H1 (cell line): ENCODE measurements at regions not wholly inside any gene's neighbourhood (a gene's known extent, or its start where the extent isn't known, plus 50 kb on each side); places are given as distances from the start of the nearest gene placed in this dataset.
A peak's percentile ranks its signal among the peaks of the same experiment; 100 is the strongest.

Experiments
- CTCF ChIA-PET: fragments of 300-600 bp; sonication (Branson Sonifier 250); formaldehyde crosslinking; loops from one replicate; lab custom pipeline; 2021; ENCODE audit not compliant: partially characterized antibody; lab: Charles Lee
- POLR2A ChIA-PET: fragments of 300-600 bp; sonication (Branson Sonifier 250); formaldehyde crosslinking; loops from one replicate; lab custom pipeline; 2021; ENCODE audit warnings: inconsistent platforms; ENCODE audit not compliant: partially characterized antibody; lab: Charles Lee
- DNase-seq, 2 experiments: peaks; one replicate each; pipeline versions ENCODE4 v3.0.0 to v3.0.0-alpha.2; 2010 to 2022; ENCODE audit warnings: low spot score in 2 of 2, low read depth in 1 of 2, mixed read lengths in 1 of 2
- FAIRE-seq: peaks from 2 replicates; lab custom pipeline; 2011; peaks lifted over from hg19 to GRCh38; lab: Jason Lieb, UNC
- H2AFZ ChIP-seq: 2 replicates; pipeline ENCODE4 v1.8.1; 2012; ENCODE audit warnings: low read length, inconsistent platforms
- H2AK5ac ChIP-seq: 2 replicates; pipeline ENCODE4 v1.6.1; 2013; ENCODE audit warnings: low read depth, low read length
- H2BK120ac ChIP-seq: replicated peaks from 2 replicates; pipeline ENCODE3; 2013; ENCODE audit warnings: low read depth, low read length, inconsistent platforms
- H2BK12ac ChIP-seq: 2 replicates; pipeline ENCODE4 v1.6.1; 2013; ENCODE audit warnings: low read depth, low read length
- H2BK15ac ChIP-seq: 2 replicates; pipeline ENCODE4 v1.6.1; 2013; ENCODE audit warnings: low read length
- H2BK20ac ChIP-seq: 2 replicates; pipeline ENCODE4 v1.6.1; 2013; ENCODE audit warnings: low read length
- H2BK5ac ChIP-seq: 2 replicates; pipeline ENCODE4 v1.6.1; 2013; ENCODE audit warnings: low read depth, low read length
- H3K14ac ChIP-seq: 2 replicates; pipeline ENCODE4 v1.6.1; 2013; ENCODE audit warnings: inconsistent platforms; ENCODE audit not compliant: insufficient read length
- H3K18ac ChIP-seq: 2 replicates; pipeline ENCODE4 v1.6.1; 2013; ENCODE audit warnings: low read length; ENCODE audit errors: extremely low read depth
- H3K23ac ChIP-seq: 2 replicates; pipeline ENCODE4 v1.6.1; 2013; ENCODE audit warnings: inconsistent platforms; ENCODE audit not compliant: insufficient read length
- H3K23me2 ChIP-seq: 2 replicates; pipeline ENCODE4 v1.6.1; 2013; ENCODE audit warnings: low read depth, low read length
- H3K27ac ChIP-seq: 2 replicates; pipeline ENCODE4 v1.6.1; 2011; ENCODE audit warnings: low read depth, low read length, inconsistent platforms
- H3K27me3 ChIP-seq, 4 experiments: replicated peaks in 1 of 4; 1 replicate in 1 of 4; 2 replicates in 3 of 4; pipeline versions ENCODE4 v1.6.1 to v1.8.1; 2011 to 2013; ENCODE audit warnings: low read length in 3 of 4, mild to moderate bottlenecking in 3 of 4, inconsistent platforms in 2 of 4, mixed read lengths in 2 of 4, moderate library complexity in 1 of 4; ENCODE audit not compliant: control insufficient read depth in 3 of 4, insufficient read depth in 3 of 4; ENCODE audit errors: extremely low read depth in 1 of 4
- H3K36me3 ChIP-seq, 4 experiments: 2 replicates each; pipeline versions ENCODE4 v1.6.1 to v1.8.1; 2011 to 2013; ENCODE audit warnings: mild to moderate bottlenecking in 4 of 4, low read length in 3 of 4, moderate library complexity in 2 of 4, control low read depth in 1 of 4, inconsistent platforms in 1 of 4; ENCODE audit not compliant: insufficient read depth in 4 of 4, control insufficient read depth in 2 of 4
- H3K4ac ChIP-seq: replicated peaks from 2 replicates; pipeline ENCODE3; 2013; ENCODE audit warnings: low read length, low read depth, mixed read lengths, inconsistent platforms; ENCODE audit not compliant: insufficient read length
- H3K4me1 ChIP-seq, 4 experiments: replicated peaks in 1 of 4; 1 replicate in 1 of 4; 2 replicates in 3 of 4; pipeline versions ENCODE4 v1.6.1 to v1.8.1; 2011 to 2013; ENCODE audit warnings: low read length in 3 of 4, inconsistent platforms in 2 of 4, mixed read lengths in 1 of 4; ENCODE audit not compliant: insufficient read depth in 4 of 4, control insufficient read depth in 3 of 4
- H3K4me2 ChIP-seq, 2 experiments: 2 replicates each; pipeline versions ENCODE4 v1.6.1 to v1.8.1; 2011 to 2013; ENCODE audit warnings: low read depth in 2 of 2, low read length in 2 of 2, control low read depth in 1 of 2, inconsistent platforms in 1 of 2, mild to moderate bottlenecking in 1 of 2; ENCODE audit not compliant: insufficient read depth in 1 of 2
- H3K4me3 ChIP-seq, 4 experiments: fragments of 200-600, 300-600 bp in 1 of 4; sonication (generic), shearing (Covaris generic), sonication (Bioruptor Twin) in 1 of 4; 2 replicates each; pipeline versions ENCODE4 v1.5.1 to v1.8.1; 2011 to 2016; ENCODE audit warnings: low read length in 4 of 4, low read depth in 3 of 4, control low read depth in 2 of 4, inconsistent platforms in 2 of 4, mild to moderate bottlenecking in 2 of 4, mixed read lengths in 1 of 4, moderate library complexity in 1 of 4; ENCODE audit not compliant: insufficient read depth in 2 of 4; ENCODE audit errors: extremely low read depth in 1 of 4
- H3K56ac ChIP-seq: replicated peaks from 2 replicates; pipeline ENCODE3; 2013; ENCODE audit warnings: low read depth, mild to moderate bottlenecking, mixed read lengths, low read length, inconsistent platforms; ENCODE audit not compliant: insufficient read length
- H3K79me1 ChIP-seq: 2 replicates; pipeline ENCODE4 v1.6.1; 2013; ENCODE audit warnings: low read depth, low read length, control low read depth
- H3K79me2 ChIP-seq, 2 experiments: 2 replicates each; pipeline versions ENCODE4 v1.6.1 to v1.8.1; 2012 to 2013; ENCODE audit warnings: low read length in 2 of 2, mild to moderate bottlenecking in 2 of 2, inconsistent platforms in 1 of 2; ENCODE audit not compliant: insufficient read depth in 2 of 2, control insufficient read depth in 1 of 2
- H3K9ac ChIP-seq, 4 experiments: replicated peaks in 1 of 4; 1 replicate in 1 of 4; 2 replicates in 3 of 4; pipeline versions ENCODE4 v1.6.1 to v1.8.1; 2011 to 2013; ENCODE audit warnings: low read depth in 3 of 4, low read length in 3 of 4, control low read depth in 2 of 4, mild to moderate bottlenecking in 2 of 4, moderate library complexity in 2 of 4, inconsistent platforms in 1 of 4; ENCODE audit errors: extremely low read depth in 1 of 4
- H3K9me3 ChIP-seq, 2 experiments: 2 replicates each; pipeline versions ENCODE4 v1.6.1 to v1.8.1; 2012 to 2013; ENCODE audit warnings: mild to moderate bottlenecking in 2 of 2, moderate library complexity in 2 of 2, control low read depth in 1 of 2, inconsistent platforms in 1 of 2, low read depth in 1 of 2, low read length in 1 of 2, mixed read lengths in 1 of 2; ENCODE audit not compliant: insufficient read depth in 2 of 2
- H4K20me1 ChIP-seq, 2 experiments: replicated peaks in 1 of 2; 2 replicates each; pipeline versions ENCODE3 to v1.8.1; 2011 to 2013; ENCODE audit warnings: inconsistent platforms in 2 of 2, low read length in 2 of 2, mild to moderate bottlenecking in 1 of 2; ENCODE audit not compliant: insufficient read depth in 2 of 2, control insufficient read depth in 1 of 2
- H4K5ac ChIP-seq: 2 replicates; pipeline ENCODE4 v1.6.1; 2013; ENCODE audit warnings: low read length, low read depth, mixed read lengths, inconsistent platforms; ENCODE audit not compliant: insufficient read length
- H4K8ac ChIP-seq: 2 replicates; pipeline ENCODE4 v1.8.0; 2013; ENCODE audit warnings: mild to moderate bottlenecking, moderate library complexity, low read length, inconsistent platforms; ENCODE audit not compliant: insufficient read depth; ENCODE audit errors: extremely low read depth
- H4K91ac ChIP-seq: replicated peaks from 2 replicates; pipeline ENCODE3; 2013; ENCODE audit warnings: low read length, mixed read lengths, inconsistent platforms; ENCODE audit not compliant: insufficient read length
- ASH2L ChIP-seq: fragments of 200-600, 300-600 bp; sonication (generic); IDR thresholded peaks from one replicate; pipeline ENCODE4 v1.7.1; 2017; ENCODE audit warnings: low read length
- BACH1 ChIP-seq: IDR thresholded peaks from 2 replicates; pipeline ENCODE4 v1.6.1; 2012; ENCODE audit warnings: low read length, improper control_type of control experiment
- BRCA1 ChIP-seq: IDR thresholded peaks from 2 replicates; pipeline ENCODE4 v1.6.1; 2012; ENCODE audit warnings: low read depth, low read length, improper control_type of control experiment
- CHD1 ChIP-seq: IDR thresholded peaks from 2 replicates; pipeline ENCODE4 v1.6.1; 2012; ENCODE audit warnings: low read depth, low read length, improper control_type of control experiment
- E2F6 ChIP-seq: IDR thresholded peaks from 2 replicates; pipeline ENCODE4 v1.6.1; 2012; ENCODE audit warnings: inconsistent platforms
- EGR1 ChIP-seq: IDR thresholded peaks from 2 replicates; pipeline ENCODE4 v1.6.1; 2011; ENCODE audit warnings: low read depth, low read length, borderline replicate concordance
- FOSL1 ChIP-seq: IDR thresholded peaks from 2 replicates; pipeline ENCODE4 v1.6.1; 2011; ENCODE audit warnings: mild to moderate bottlenecking, low read depth, low read length, moderate library complexity; ENCODE audit not compliant: insufficient read depth
- MAFK ChIP-seq: IDR thresholded peaks from 2 replicates; pipeline ENCODE4 v1.6.1; 2012; ENCODE audit warnings: low read depth, mild to moderate bottlenecking, improper control_type of control experiment, low read length
- RBBP5 ChIP-seq: IDR thresholded peaks from 2 replicates; pipeline ENCODE4 v1.7.1; 2012; ENCODE audit warnings: low read depth, mild to moderate bottlenecking, inconsistent platforms, low read length, moderate library complexity, borderline replicate concordance
- SIN3A ChIP-seq, 2 experiments: IDR thresholded peaks in 1 of 2; conservative IDR thresholded peaks in 1 of 2; 2 replicates each; pipeline ENCODE4 v1.6.1; 2011 to 2012; ENCODE audit warnings: low read length in 2 of 2, improper control_type of control experiment in 1 of 2, low read depth in 1 of 2, mild to moderate bottlenecking in 1 of 2
- SP4 ChIP-seq: IDR thresholded peaks from 2 replicates; pipeline ENCODE4 v1.6.1; 2012; ENCODE audit warnings: low read length, inconsistent platforms
- SRF ChIP-seq: IDR thresholded peaks from 2 replicates; pipeline ENCODE4 v1.6.1; 2011; ENCODE audit warnings: mild to moderate bottlenecking, low read depth, low read length, moderate library complexity
- SUZ12 ChIP-seq: fragments of 200-600 bp; sonication (generic); IDR thresholded peaks from 2 replicates; pipeline ENCODE4 v1.6.1; 2012; ENCODE audit warnings: mild to moderate bottlenecking, inconsistent platforms, low read length, moderate library complexity, mixed read lengths
- TAF1 ChIP-seq: IDR thresholded peaks from 2 replicates; pipeline ENCODE4 v1.6.1; 2011; ENCODE audit warnings: mild to moderate bottlenecking, low read depth, low read length
- TCF12 ChIP-seq: IDR thresholded peaks from 2 replicates; pipeline ENCODE4 v1.6.1; 2011; ENCODE audit warnings: low read depth, mild to moderate bottlenecking, low read length
- ZNF274 ChIP-seq: IDR thresholded peaks from 2 replicates; pipeline ENCODE4 v1.7.0; 2012; ENCODE audit warnings: low read length, borderline replicate concordance; ENCODE audit errors: extremely low read depth
- WGBS, 2 experiments: shearing (Covaris generic) in 1 of 2; methylation state at CpG; one replicate each; pipeline versions ENCODE4 v1.1.6 to v1.1.7; 2013 to 2015; ENCODE audit warnings: low lambda C conversion rate in 2 of 2, mixed read lengths in 2 of 2, inconsistent platforms in 1 of 2, low coverage in 1 of 2, missing lambda C conversion rate in 1 of 2; ENCODE audit not compliant: insufficient replicate concordance in 2 of 2, insufficient coverage in 1 of 2, insufficient read length in 1 of 2; ENCODE audit errors: extremely low coverage in 1 of 2, missing lambda C conversion rate in 1 of 2; 5-methylcytosine and 5-hydroxymethylcytosine counted together

GRCh38 chr4:37762991-37763368 is 63.5 kb upstream of the PGM2 start:
- H2BK15ac ChIP-seq: no peak overlapping the region
- H3K18ac ChIP-seq: no peak overlapping the region
- no peak overlapping the region for H2BK5ac ChIP-seq
- no peak overlapping the region for H4K5ac ChIP-seq
- no peak overlapping the region for H3K56ac ChIP-seq
- H3K4me2 ChIP-seq: no peak overlapping the region
- H2AFZ ChIP-seq: 0 out of 2 replicates have a peak overlapping the region, but pooled peaks have one; percentile 69
- H3K4me1 ChIP-seq: no peaks in the 10 kb centered on the region
- H3K79me1 ChIP-seq: no peaks in the 10 kb centered on the region
- no peak overlapping the region for H3K9ac ChIP-seq
- no peak overlapping the region for H3K14ac ChIP-seq
- H3K27ac ChIP-seq: no peak overlapping the region
- DNase-seq (no peak), FAIRE-seq (no peak)
- no peaks in the 10 kb centered on the region for H3K36me3 ChIP-seq
- H3K4me3 ChIP-seq: no peak overlapping the region
- no peak overlapping the region for H2BK12ac ChIP-seq
- no peak overlapping the region for H4K91ac ChIP-seq
- WGBS, 2 experiments: 84% methylated on average over 4 of the region's 4 CpGs; no CpG with 5 or more reads in 1 of the 2 experiments
- POLR2A ChIA-PET: no interaction called here
- no peak overlapping the region for H4K8ac ChIP-seq
- H4K20me1 ChIP-seq: no peaks in the 10 kb centered on the region
- H3K79me2 ChIP-seq: no peaks in the 10 kb centered on the region
- no peak overlapping the region for H2AK5ac ChIP-seq
- no peaks in the 10 kb centered on the region for H3K23me2 ChIP-seq
- H3K27me3 ChIP-seq: no peaks in the 10 kb centered on the region
- H3K9me3 ChIP-seq: no peaks in the 10 kb centered on the region
- no peak overlapping the region for H2BK120ac ChIP-seq
- no peak overlapping the region for H3K4ac ChIP-seq
- H3K23ac ChIP-seq: no peak overlapping the region
- CTCF ChIA-PET: interaction anchor here (0.9 kb wide), 1 partner anchor 196 kb away, joined by 3 read pairs; no protein-coding TSS in a partner anchor
- H2BK20ac ChIP-seq: no peak overlapping the region
- no peak for TF ChIP-seq TCF12
- no peak for TF ChIP-seq RBBP5
- no peak for TF ChIP-seq SUZ12
- TF ChIP-seq ZNF274: no peak
- no peak for TF ChIP-seq SRF
- no peak for TF ChIP-seq SP4
- TF ChIP-seq BRCA1: no peak
- TF ChIP-seq MAFK: no peak
- TF ChIP-seq ASH2L: no peak
- no peak for TF ChIP-seq CHD1
- no peak for TF ChIP-seq SIN3A (conservative IDR thresholded peaks at IDR 0.05 in 1 of 2, IDR thresholded peaks at IDR 0.05 in 1 of 2; ENCODE audit: low read depth in 1 of 2, low read length in 2 of 2)
- TF ChIP-seq EGR1: no peak
- TF ChIP-seq BACH1: no peak
- TF ChIP-seq E2F6: no peak
- TF ChIP-seq TAF1: no peak
- TF ChIP-seq FOSL1: no peak
